ENCODE measurements at regions not wholly inside any gene's neighbourhood (a gene's known extent, or its start where the extent isn't known, plus 50 kb on each side); places are given as distances from the start of the nearest gene placed in this dataset.

DNA sequence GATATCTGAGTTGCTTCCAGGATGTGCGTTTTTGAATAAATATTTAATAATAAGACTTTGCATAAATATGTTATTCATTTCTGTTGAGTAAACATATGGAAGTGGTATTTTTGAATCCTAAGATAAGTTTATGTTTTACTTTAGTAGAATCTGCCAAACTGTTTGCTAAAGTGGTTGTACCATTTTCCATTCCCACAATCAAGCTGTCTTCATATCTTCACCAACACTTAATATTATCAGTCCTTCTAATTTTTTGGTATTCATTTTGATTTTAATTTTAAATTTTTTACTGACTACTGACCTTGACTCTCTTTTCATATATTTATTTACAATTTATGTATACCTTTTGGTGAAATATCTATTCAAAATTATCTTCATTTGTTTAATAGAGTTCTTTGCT lies 293.9 kb upstream of the PTCHD4 start:
- RAD21 ChIA-PET (ENCODE audit: unreplicated experiment): no interaction called here
- H3K79me2 ChIP-seq (ENCODE audit: control insufficient read depth, insufficient read depth, low read length): no peaks in the 10 kb centered on the region
- no peak for FAIRE-seq
- H3K9me3 ChIP-seq (replicated peaks; ENCODE audit: control insufficient read depth, insufficient read depth, low read length): no peaks in the 10 kb centered on the region
- no peak for ATAC-seq
- in situ Hi-C loops (cut with MboI): no loop called here
- H2AFZ ChIP-seq (ENCODE audit: control insufficient read depth, low read depth, low read length): no peak overlapping the region
- no peaks in the 10 kb centered on the region for H3K27me3 ChIP-seq (replicated peaks in 1 of 2; ENCODE audit: control insufficient read depth in 2 of 2, insufficient read depth in 2 of 2, low read length in 1 of 2)
- no peaks in the 10 kb centered on the region for H3K4me1 ChIP-seq (ENCODE audit: control insufficient read depth, insufficient read depth, low read length)
- TF ChIP-seq KDM1A (IDR thresholded peaks at IDR 0.05; ENCODE audit: borderline replicate concordance) (no peak), SIN3A (IDR thresholded peaks at IDR 0.05; ENCODE audit: low read depth, low read length) (no peak), EP300 (IDR thresholded peaks at IDR 0.05; ENCODE audit: borderline replicate concordance in 1 of 2, control insufficient read depth in 1 of 2, low read depth in 2 of 2, low read length in 2 of 2) (no peak), TAF1 (IDR thresholded peaks at IDR 0.05; ENCODE audit: borderline replicate concordance, low read depth, low read length) (no peak), CBX3 (IDR thresholded peaks at IDR 0.05; ENCODE audit: borderline replicate concordance, low read depth) (no peak), TBL1XR1 (IDR thresholded peaks at IDR 0.05; ENCODE audit: low read depth, low read length) (no peak), TCF3 (IDR thresholded peaks at IDR 0.05; ENCODE audit: borderline replicate concordance, insufficient read depth, low read depth, low read length) (no peak), SPI1 (IDR thresholded peaks at IDR 0.05; ENCODE audit: borderline replicate concordance, insufficient read depth, low read depth, low read length) (no peak), FOXK2 (IDR thresholded peaks at IDR 0.05) (no peak), PAX5 (IDR thresholded peaks at IDR 0.05; ENCODE audit: borderline replicate concordance, low read depth, low read length) (no peak), ZNF217 (IDR thresholded peaks at IDR 0.05) (no peak), PML (IDR thresholded peaks at IDR 0.05; ENCODE audit: low read length) (no peak), SRF (IDR thresholded peaks at IDR 0.05; ENCODE audit: low read depth in 2 of 2, low read length in 2 of 2) (no peak), EED (IDR thresholded peaks at IDR 0.05; ENCODE audit: low read depth) (no peak), SREBF1 (IDR thresholded peaks at IDR 0.05; ENCODE audit: low read length) (no peak), ZNF687 (IDR thresholded peaks at IDR 0.05) (no peak), USF2 (IDR thresholded peaks at IDR 0.05; ENCODE audit: borderline replicate concordance, low read depth, low read length) (no peak), GABPA (IDR thresholded peaks at IDR 0.05; ENCODE audit: low read depth) (no peak), RAD21 (IDR thresholded peaks at IDR 0.05; ENCODE audit: insufficient read depth, low read depth, low read length) (no peak)
- H3K27ac ChIP-seq (ENCODE audit: control insufficient read depth, insufficient read depth): no peak overlapping the region
- H3K36me3 ChIP-seq (ENCODE audit: control insufficient read depth in 2 of 2, insufficient read depth in 2 of 2, low read length in 1 of 2): no peaks in the 10 kb centered on the region
- no peak overlapping the region for H3K4me2 ChIP-seq (ENCODE audit: control insufficient read depth, insufficient read depth)
- 5% methylated on average over 1 of the region's 1 CpG for WGBS (ENCODE audit: insufficient coverage, insufficient replicate concordance, low lambda C conversion rate, missing lambda C conversion rate)
- H4K20me1 ChIP-seq (ENCODE audit: control insufficient read depth, insufficient read depth): no peaks in the 10 kb centered on the region
- DNase-seq (ENCODE audit: low read depth, low spot score): no peak
- CTCF ChIA-PET: no interaction called here
- POLR2A ChIA-PET: no interaction called here
- no peak overlapping the region for H3K4me3 ChIP-seq
- no TSS peak for BruUV-seq (replicated peaks)
- SMC1A ChIA-PET (ENCODE audit: uncharacterized antibody, unreplicated experiment): no interaction called here
- no peak overlapping the region for H3K9ac ChIP-seq (ENCODE audit: control insufficient read depth, insufficient read depth, low read length)
- intact Hi-C loops (cut with micrococcal nuclease; ENCODE audit: unreplicated experiment): no loop called here

Measured in GM12878 (cell line).